Activated CD4-positive, CD25-positive, alpha-beta regulatory T cell treated with anti-CD3 and anti-CD28 coated beads, Interleukin-2, amount 50 U/mL, for 72 hours (primary cell): ENCODE measurements at regions not wholly inside any gene's neighbourhood (a gene's known extent, or its start where the extent isn't known, plus 50 kb on each side); places are given as distances from the start of the nearest gene placed in this dataset.

ENCODE experiments used
- DNase-seq: peaks from one replicate; pipeline ENCODE4 v3.0.0; 2021

- no peak for DNase-seq
Measured at GRCh38 chr15:26178640-26179220, 315.6 kb upstream of the ATP10A start.

DNA sequence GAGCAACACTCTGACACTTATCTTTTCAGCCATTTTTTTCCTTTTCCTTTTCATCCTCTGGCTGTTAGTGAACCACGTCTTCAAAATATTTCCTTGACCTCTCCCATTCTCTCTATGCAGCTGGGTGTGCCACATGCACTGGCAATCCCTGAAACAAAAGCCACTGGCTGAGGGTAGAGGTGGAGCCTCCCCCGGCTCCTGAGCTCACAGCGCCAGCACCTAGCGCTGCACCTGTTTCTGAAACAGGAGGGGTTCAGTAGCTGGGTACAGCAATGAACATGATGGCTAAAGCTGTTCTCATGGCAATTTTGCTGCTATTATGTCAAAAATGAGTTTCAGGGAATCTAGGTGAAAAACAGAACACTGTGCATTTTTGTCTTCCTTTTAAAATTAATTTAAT lies 314.7 kb upstream of the ATP10A start:
- no peak for DNase-seq

DNA sequence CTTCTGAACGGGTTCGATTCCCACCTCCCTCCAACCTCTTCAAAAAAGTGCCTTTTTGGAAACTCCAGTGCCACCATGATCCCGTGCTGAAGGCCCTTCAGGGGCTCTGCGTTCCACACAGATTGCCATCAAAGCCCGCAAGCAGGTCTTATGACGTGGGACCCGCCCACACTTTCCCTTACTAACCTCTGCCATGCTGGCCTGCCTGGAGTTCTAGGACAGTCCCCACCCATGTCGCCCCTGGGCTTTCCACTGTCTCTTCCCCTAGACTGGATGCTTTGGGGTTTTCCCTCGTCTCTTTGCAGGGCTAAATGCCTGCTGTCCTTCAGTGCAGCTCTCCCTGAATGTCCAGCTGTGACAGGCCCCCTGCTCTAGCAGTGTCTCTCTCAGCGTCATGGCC lies 313.7 kb upstream of the ATP10A start:
- DNase-seq = no peak

DNA sequence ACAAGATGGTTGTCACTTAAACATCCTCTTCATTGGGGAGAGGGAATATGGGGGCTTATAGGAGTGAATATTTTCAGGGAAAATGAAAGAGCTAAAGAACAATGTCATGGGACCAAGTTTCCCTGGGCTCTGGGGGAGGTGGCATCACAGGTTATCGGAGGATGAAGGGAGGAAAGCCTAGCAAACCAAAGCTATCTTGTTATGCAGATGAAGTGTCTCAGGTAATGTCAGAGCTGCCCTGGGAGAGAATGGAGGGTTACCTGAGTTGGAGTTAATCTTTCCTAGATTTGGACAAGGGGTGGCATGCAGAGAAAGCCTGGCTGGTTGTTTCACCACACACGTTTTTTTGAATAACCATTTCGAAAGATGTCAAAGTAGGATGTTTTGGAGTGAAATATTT lies 308.1 kb upstream of the ATP10A start:
- no peak for DNase-seq

- no peak for DNase-seq
Measured at GRCh38 chr15:26166429-26166828, 303.3 kb upstream of the ATP10A start.

DNA sequence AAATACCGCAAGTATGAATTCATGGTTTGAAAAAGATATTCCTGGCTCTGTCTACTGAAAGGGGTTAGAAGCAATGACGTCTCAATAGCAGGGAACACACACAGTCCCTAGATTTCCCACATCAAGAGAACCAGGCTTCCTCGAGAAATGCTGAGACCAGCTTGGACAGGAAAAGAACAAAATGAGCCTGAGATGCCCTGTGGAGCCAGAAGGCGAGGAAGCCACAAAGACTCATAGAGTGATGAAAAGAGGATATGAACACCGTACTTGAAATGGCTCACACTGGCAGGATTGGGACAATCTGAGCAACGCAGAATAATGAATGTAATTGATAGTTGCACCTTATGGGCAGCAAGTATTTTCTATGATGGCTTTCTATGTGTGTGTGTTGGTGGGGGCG lies 302.4 kb upstream of the ATP10A start:
- DNase-seq = no peak

DNA sequence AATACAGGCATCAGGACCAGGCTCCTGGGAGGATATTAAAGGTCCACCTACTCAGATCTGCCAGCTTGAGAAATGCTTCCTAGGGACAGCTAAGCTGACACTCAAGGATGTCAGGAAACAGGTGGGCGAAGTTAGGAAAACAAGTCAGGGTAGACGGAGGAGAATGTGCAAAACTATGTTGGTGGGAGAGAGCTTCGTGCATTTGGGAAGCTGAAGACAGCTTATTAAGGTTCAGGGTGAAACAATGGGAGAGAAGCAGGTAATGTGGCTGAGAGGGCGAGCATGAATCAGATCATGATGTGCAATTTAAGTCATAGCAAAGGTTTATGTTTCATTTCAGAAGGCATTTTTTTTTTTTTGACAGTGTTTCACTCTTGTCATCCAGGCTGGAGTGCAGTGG lies 297.2 kb upstream of the ATP10A start:
- no peak for DNase-seq

DNA sequence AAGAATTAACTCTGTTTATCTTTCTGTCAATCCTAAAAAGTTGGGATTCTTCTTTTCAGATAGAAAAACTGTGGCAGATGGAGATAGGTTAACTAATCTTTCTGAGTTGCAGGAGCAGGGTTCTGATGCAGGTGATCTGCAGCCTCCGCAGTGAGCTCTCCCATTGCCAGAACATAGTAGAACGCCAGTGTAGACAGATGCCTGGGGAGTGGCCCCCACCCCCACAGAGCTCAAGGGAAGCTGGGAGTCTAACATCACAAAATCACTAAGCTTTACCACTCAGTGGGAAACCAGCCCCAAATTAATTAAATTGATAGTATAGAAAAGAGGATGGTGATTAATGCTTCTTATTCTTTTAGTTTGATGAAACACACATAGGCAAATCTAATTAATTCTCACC lies 295.0 kb upstream of the ATP10A start:
- no peak for DNase-seq

- no peak for DNase-seq
Measured at GRCh38 chr15:26157081-26157480, 294.0 kb upstream of the ATP10A start.

DNA sequence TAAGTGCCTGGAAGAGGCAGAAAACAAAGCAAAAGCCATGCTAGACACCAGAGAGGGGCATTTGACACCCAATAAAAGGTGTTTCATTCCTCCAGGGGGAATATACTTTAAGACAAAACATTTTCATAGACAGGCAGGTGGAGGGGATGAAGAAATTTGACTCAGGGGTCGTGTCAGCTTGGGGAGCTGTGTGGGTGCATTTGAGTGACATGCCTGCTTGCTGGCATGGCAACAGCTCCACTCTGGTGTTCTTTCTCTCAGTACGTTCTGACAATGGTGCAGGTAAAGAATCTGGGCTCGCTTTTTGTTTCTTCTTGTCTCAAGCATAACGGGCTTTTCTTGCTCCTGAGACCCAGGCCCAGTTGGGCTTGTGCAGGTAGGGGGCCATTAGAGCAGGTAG lies 292.9 kb upstream of the ATP10A start:
- no peak for DNase-seq

DNA sequence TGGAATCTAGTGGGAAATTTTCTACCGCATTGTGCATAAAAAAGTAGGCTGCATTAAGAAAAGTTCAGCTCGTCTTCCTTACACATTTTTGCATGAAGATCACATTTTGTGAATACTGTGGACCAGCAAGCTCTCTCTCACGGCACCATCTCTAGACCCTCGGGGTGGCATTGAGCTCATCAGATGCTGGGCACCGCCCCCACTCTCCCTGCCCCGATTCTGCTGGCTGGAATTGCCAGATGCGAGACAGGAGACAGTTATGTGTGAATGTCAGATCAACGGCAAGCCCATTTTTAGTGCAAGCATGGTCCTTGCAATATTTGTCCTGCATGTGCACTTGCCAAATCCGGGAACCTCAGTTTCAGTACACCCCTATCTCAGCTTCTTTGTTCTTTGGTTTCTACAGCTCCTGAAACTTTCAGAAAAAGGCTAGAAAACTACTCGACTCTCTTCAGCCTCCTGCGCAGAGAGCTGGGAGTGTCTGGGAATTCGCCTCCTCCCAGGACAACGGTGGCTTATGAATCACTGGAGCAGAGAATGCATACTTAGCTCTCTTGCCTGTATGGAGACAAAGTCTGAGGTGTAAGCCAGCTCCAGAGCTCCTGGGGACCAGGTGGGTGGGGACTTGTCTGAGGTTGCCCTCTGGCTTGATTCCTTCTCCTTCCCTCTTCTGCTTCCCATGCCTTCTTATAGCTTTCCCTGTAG lies 285.2 kb upstream of the ATP10A start:
- DNase-seq = no peak

DNA sequence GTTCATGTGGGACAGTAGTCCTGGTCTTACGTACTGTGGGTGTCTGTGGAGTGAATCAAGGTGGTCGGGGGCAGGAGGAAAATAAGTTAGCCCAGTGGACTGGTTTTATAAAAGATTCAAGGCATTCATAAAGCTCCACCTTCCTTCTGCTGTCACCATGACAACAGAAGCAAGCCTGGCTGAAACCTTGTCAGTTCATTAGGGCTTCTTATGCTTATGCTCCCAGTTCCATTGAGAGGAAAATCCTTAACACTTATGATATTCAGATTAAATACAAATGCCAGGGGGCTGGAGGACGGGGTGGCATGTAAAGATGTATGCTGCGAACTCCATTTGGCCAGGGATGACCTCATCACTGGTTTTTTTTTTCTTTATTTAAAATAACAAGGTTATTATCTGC lies 283.1 kb upstream of the ATP10A start:
- DNase-seq = no peak

- DNase-seq = no peak
Measured at GRCh38 chr15:26145796-26146195, 282.7 kb upstream of the ATP10A start.

DNA sequence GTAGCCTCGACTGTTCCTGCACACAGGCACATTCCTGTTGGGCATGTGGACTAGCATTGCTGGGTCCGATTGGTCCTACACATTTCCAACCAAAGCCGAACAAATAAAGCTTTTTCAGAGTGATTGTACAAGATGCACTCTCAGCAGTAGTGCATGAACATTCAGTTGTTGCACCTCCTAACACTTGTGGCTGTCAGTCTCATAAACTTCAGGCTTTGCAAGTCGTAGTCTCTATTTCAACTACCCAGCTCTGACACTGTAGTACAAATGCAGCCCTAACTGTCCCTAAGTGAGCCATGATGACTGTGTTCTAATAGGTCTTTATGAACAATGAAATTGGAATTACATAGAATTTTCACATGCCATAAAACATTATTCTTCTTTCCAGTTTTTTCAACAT lies 281.7 kb upstream of the ATP10A start:
- DNase-seq = no peak

DNA sequence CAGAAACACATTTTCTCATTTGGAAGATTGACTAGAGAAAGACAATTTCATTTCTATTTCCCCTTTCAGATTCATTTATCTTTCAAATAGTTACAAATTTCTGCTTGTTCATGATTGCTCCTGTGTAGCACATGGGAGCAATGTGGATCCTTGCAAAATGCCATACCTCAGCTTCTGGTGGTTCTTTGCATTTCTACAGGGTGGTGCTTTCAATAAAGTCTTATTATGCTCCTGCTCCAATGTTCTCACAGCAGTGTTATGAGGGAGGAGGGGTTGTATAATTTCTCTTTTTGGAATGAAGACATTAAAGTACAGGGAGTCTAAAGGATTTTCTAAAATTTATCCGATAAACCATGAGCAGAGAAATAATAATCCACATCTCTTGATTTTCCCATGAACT lies 280.1 kb upstream of the ATP10A start:
- DNase-seq = no peak

DNA sequence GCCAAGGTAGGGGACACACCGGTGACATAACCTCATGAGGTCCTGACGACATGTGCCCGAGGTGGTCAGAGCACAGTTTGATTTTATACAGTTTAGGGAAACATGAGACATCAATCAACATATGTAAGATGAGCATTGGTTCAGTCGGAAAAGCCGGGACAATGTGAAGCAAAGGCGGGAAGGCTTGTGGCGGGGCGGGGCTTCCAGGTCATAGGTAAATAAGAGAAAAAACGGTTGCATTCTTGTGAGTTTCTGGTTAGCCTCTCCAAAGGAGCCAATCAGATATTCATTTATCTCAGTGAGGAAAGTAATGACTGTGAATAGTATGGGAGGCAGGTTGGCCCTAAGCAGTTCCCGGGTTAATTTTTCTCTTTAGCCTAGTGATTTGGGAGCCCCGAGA lies 271.7 kb upstream of the ATP10A start:
- DNase-seq = no peak

GRCh38 chr15:26134152-26134551 lies 271.0 kb upstream of the ATP10A start:
- no peak for DNase-seq

GRCh38 chr15:26132811-26133210 lies 269.7 kb upstream of the ATP10A start:
- DNase-seq = no peak

GRCh38 chr15:26129852-26130251 lies 266.7 kb upstream of the ATP10A start:
- DNase-seq = no peak

DNA sequence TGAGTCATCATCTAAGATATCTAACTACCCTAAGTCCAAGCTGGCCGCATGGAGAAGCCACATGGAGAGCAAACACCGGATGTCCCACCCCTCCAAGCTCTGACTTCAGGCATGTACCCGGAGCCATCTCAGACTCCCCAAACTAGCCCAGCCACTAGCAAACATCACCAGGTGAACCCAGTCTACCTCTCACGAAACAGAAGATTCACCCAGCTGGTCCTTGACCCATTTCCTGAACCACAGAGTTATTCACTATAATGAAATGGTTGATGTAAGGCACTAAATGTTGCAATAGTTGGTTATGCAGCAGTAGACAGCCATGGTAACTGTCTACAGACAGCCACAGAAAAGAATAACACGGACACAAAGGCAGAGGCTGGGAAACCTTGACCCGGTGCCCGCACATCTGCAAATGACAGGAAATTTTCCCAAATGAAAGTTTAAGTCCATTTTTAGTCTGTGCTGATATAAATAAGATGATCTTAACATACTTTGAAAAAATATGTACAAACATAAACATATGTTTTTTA lies 265.5 kb upstream of the ATP10A start:
- no peak for DNase-seq

DNA sequence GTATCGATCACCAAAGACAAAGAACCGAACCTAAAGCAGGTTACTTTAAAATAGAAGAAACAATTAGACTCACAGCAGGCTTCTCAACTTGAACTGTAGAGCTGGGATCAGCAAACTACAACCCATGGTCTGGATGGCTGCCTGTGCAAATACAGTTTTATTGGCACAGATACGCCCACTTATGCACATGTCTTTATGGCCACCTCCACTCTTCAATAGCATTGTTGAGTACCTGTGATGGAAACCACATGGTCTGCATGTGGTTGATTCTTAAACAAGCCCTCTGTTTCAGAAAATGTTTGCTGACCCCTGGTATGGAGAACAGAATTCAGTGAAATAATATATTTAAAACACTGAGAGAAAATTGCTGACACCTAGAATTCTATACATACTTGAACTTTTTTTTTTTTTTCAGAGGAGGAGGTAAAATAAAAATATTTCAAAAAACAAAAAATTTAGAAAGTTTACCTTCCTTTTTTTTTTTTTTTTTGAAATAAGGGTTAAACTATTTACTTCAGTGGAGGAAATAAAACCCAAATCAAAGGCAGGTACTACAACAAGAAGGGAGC lies 263.8 kb upstream of the ATP10A start:
- no peak for DNase-seq

DNA sequence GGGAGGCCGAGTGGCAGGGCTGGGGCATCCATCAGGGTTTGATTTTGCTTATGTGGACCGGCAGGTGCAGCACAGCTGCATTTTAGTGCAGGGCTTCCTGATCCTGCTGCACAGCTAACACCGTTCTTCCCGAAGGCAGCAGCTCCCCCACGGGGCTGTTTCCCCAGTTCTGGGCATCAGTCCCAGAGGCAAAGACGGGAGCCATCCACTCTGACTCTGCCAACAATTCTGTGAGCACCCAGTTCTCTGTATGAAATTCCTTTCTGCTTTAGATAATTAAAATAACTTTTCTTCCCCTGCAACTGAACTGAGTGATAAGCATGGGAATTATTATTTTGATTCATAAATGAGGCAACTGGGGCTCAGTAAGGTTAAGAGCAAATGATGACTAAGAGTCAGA lies 262.9 kb upstream of the ATP10A start:
- no peak for DNase-seq

GRCh38 chr15:26125664-26126063 lies 262.5 kb upstream of the ATP10A start:
- DNase-seq = no peak

DNA sequence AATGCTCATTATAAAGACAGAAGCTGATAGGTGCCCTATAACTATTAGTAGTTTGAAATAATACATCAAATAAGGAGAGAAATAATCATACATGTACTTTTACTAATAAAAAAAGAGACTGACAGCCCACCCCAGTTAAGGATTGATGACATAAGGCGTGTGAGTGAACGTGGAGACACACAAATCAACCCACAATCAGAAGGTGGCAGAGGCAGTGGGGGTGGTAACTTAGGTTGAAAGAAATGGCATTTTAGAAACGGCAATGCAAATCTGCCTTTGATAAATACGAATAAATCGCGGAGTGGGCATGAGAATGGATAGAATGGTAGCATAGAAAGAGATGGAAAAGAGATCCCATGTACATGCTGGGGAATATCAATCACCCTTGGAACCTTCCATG lies 256.2 kb upstream of the ATP10A start:
- no peak for DNase-seq
